H9 (cell line): ENCODE measurements at regions not wholly inside any gene's neighbourhood (a gene's known extent, or its start where the extent isn't known, plus 50 kb on each side); places are given as distances from the start of the nearest gene placed in this dataset.

Source experiments
- DNase-seq: peaks from one replicate; pipeline ENCODE4 v3.0.0-alpha.2; 2017
- H2AFZ ChIP-seq: one replicate; pipeline ENCODE4 v1.6.1; 2013; ENCODE audit warnings: mild to moderate bottlenecking, low read length, control low read depth, moderate library complexity
- H2AK5ac ChIP-seq: 2 replicates; pipeline ENCODE4 v1.6.1; 2013; ENCODE audit warnings: low read length, control low read depth, mixed read lengths; ENCODE audit not compliant: insufficient read length
- H2BK120ac ChIP-seq: one replicate; pipeline ENCODE4 v1.6.1; 2013; ENCODE audit warnings: low read depth, mild to moderate bottlenecking, low read length, control low read depth, inconsistent platforms; ENCODE audit not compliant: poor library complexity, severe bottlenecking
- H2BK12ac ChIP-seq: 2 replicates; pipeline ENCODE4 v1.6.1; 2013; ENCODE audit warnings: low read length, control low read depth, mixed read lengths, low read depth; ENCODE audit not compliant: insufficient read length
- H2BK15ac ChIP-seq: 2 replicates; pipeline ENCODE4 v1.6.1; 2013; ENCODE audit warnings: low read depth, low read length, control low read depth
- H2BK20ac ChIP-seq: one replicate; pipeline ENCODE4 v1.6.1; 2013; ENCODE audit warnings: low read depth, mild to moderate bottlenecking, low read length, control low read depth, inconsistent platforms; ENCODE audit not compliant: poor library complexity, severe bottlenecking
- H2BK5ac ChIP-seq: 2 replicates; pipeline ENCODE4 v1.6.1; 2013; ENCODE audit warnings: low read length, control low read depth, mixed read lengths; ENCODE audit not compliant: insufficient read length
- H3K14ac ChIP-seq: 2 replicates; pipeline ENCODE4 v1.6.1; 2013; ENCODE audit warnings: low read length, control low read depth; ENCODE audit not compliant: insufficient read depth
- H3K18ac ChIP-seq: 2 replicates; pipeline ENCODE4 v1.6.1; 2013; ENCODE audit warnings: low read depth, mild to moderate bottlenecking, mixed read lengths, low read length, control low read depth; ENCODE audit not compliant: insufficient read length
- H3K23ac ChIP-seq: 2 replicates; pipeline ENCODE4 v1.6.1; 2013; ENCODE audit warnings: low read length, control low read depth, mixed read lengths, low read depth; ENCODE audit not compliant: insufficient read length
- H3K23me2 ChIP-seq: 2 replicates; pipeline ENCODE4 v1.6.1; 2013; ENCODE audit warnings: low read depth, mild to moderate bottlenecking, mixed read lengths, low read length, control low read depth; ENCODE audit not compliant: insufficient read length, poor library complexity, severe bottlenecking
- H3K27ac ChIP-seq: 2 replicates; pipeline ENCODE4 v1.5.1; 2013; ENCODE audit warnings: low read length, control low read depth, mixed read lengths, low read depth; ENCODE audit not compliant: insufficient read length
- H3K27me3 ChIP-seq: 2 replicates; pipeline ENCODE4 v1.6.1; 2013; ENCODE audit warnings: low read length, control low read depth, inconsistent platforms; ENCODE audit not compliant: insufficient read depth
- H3K4ac ChIP-seq: 2 replicates; pipeline ENCODE4 v1.6.1; 2013; ENCODE audit warnings: low read depth, mild to moderate bottlenecking, control low read depth, inconsistent platforms, low read length, moderate library complexity
- H3K4me1 ChIP-seq: 2 replicates; pipeline ENCODE4 v1.6.1; 2013; ENCODE audit warnings: low read length, control low read depth, inconsistent platforms; ENCODE audit not compliant: insufficient read depth
- H3K4me2 ChIP-seq: 2 replicates; pipeline ENCODE4 v1.6.1; 2013; ENCODE audit warnings: low read length, control low read depth, mixed read lengths; ENCODE audit not compliant: insufficient read length, insufficient read depth
- H3K56ac ChIP-seq: 2 replicates; pipeline ENCODE4 v1.6.1; 2013; ENCODE audit warnings: low read depth, mild to moderate bottlenecking, mixed read lengths, low read length, control low read depth; ENCODE audit not compliant: insufficient read length
- H3K79me1 ChIP-seq: 2 replicates; pipeline ENCODE4 v1.6.1; 2013; ENCODE audit warnings: low read depth, mild to moderate bottlenecking, moderate library complexity, low read length, control low read depth, inconsistent platforms; ENCODE audit not compliant: insufficient read depth, poor library complexity, severe bottlenecking
- H3K79me2 ChIP-seq: 2 replicates; pipeline ENCODE4 v1.6.1; 2013; ENCODE audit warnings: low read length, control low read depth, inconsistent platforms; ENCODE audit not compliant: insufficient read depth
- H3K9ac ChIP-seq: 2 replicates; pipeline ENCODE4 v1.6.1; 2013; ENCODE audit warnings: low read length, control low read depth, mixed read lengths; ENCODE audit not compliant: insufficient read length; ENCODE audit errors: extremely low read depth
- H3K9me3 ChIP-seq: one replicate; pipeline ENCODE4 v1.6.1; 2013; ENCODE audit warnings: low read depth, low read length, inconsistent platforms; ENCODE audit not compliant: control insufficient read depth
- H3T11ph ChIP-seq: one replicate; pipeline ENCODE4 v1.6.1; 2013; ENCODE audit warnings: mild to moderate bottlenecking, low read length, control low read depth, inconsistent platforms
- H4K20me1 ChIP-seq: one replicate; pipeline ENCODE4 v1.6.1; 2013; ENCODE audit not compliant: control insufficient read depth, insufficient read length, insufficient read depth
- H4K5ac ChIP-seq: 2 replicates; pipeline ENCODE4 v1.6.1; 2013; ENCODE audit warnings: low read depth, mild to moderate bottlenecking, mixed read lengths, low read length, control low read depth; ENCODE audit not compliant: insufficient read length
- H4K8ac ChIP-seq: replicated peaks from 2 replicates; pipeline ENCODE4 v1.6.1; 2013; ENCODE audit warnings: low read length, control low read depth, mixed read lengths, low read depth; ENCODE audit not compliant: insufficient read length
- H4K91ac ChIP-seq: 2 replicates; pipeline ENCODE4 v1.6.1; 2013; ENCODE audit warnings: low read depth, mild to moderate bottlenecking, moderate library complexity, mixed read lengths, low read length, control low read depth; ENCODE audit not compliant: insufficient read length
- H3K27ac Mint-ChIP-seq, 3 experiments: 2 replicates in 2 of 3; 3 replicates in 1 of 3; pipeline ENCODE4 v1.8.0; 2020 to 2021; ENCODE audit warnings: mixed read lengths in 3 of 3, mild to moderate bottlenecking in 1 of 3, moderate library complexity in 1 of 3
- H3K27me3 Mint-ChIP-seq: 2 replicates; pipeline ENCODE4 v1.8.0; 2021; ENCODE audit warnings: low read depth, mild to moderate bottlenecking, moderate library complexity, mixed read lengths
- H3K36me3 Mint-ChIP-seq, 3 experiments: 2 replicates in 2 of 3; 3 replicates in 1 of 3; pipeline ENCODE4 v1.8.0; 2020 to 2021; ENCODE audit warnings: low read depth in 3 of 3, mixed read lengths in 3 of 3; ENCODE audit not compliant: insufficient read depth in 1 of 3
- H3K4me1 Mint-ChIP-seq, 2 experiments: 2 replicates each; pipeline ENCODE4 v1.8.0; 2020; ENCODE audit warnings: mixed read lengths in 2 of 2
- H3K4me3 Mint-ChIP-seq, 2 experiments: 2 replicates in 1 of 2; 3 replicates in 1 of 2; pipeline ENCODE4 v1.8.0; 2020 to 2021; ENCODE audit warnings: mild to moderate bottlenecking in 2 of 2, mixed read lengths in 2 of 2, moderate library complexity in 1 of 2
- H3K9me3 Mint-ChIP-seq, 2 experiments: 2 replicates in 1 of 2; 3 replicates in 1 of 2; pipeline ENCODE4 v1.8.0; 2020; ENCODE audit warnings: mild to moderate bottlenecking in 2 of 2, mixed read lengths in 2 of 2, moderate library complexity in 1 of 2
- CTCF ChIP-seq: fragments of 200-600 bp; sonication (generic); conservative IDR thresholded peaks from 3 replicates; pipeline ENCODE4 v1.8.0; 2021; ENCODE audit warnings: antibody characterized with exemption, mild to moderate bottlenecking
- WGBS: extraction: QIAGEN DNeasy Blood & Tissue Kit; methylation state at CpG from one replicate; pipeline ENCODE4 v1.1.7; 2013; ENCODE audit warnings: missing lambda C conversion rate, low lambda C conversion rate, mixed read lengths; ENCODE audit not compliant: insufficient read length; ENCODE audit errors: extremely low coverage; 5-methylcytosine and 5-hydroxymethylcytosine counted together

- no peak overlapping the region for H2AK5ac ChIP-seq
- H3K4me1 Mint-ChIP-seq = peaks cover 5 to 8% of the 10 kb centered on the region in 2 experiments; a peak in 1 of 4 replicates
- TF ChIP-seq CTCF = no peak
- H3K27ac ChIP-seq = no peak overlapping the region
- no peak overlapping the region for H4K5ac ChIP-seq
- H3K4me3 Mint-ChIP-seq = no peak overlapping the region
- no peaks in the 10 kb centered on the region for H3K23me2 ChIP-seq
- H4K8ac ChIP-seq = no peak overlapping the region
- H3K27me3 Mint-ChIP-seq = peaks cover 2% of the 10 kb centered on the region; the same call in 1 of the 2 replicates
- H2BK20ac ChIP-seq = no peak overlapping the region
- no peak overlapping the region for H2BK15ac ChIP-seq
- H3K79me1 ChIP-seq = no peaks in the 10 kb centered on the region
- H2BK5ac ChIP-seq = no peak overlapping the region
- no peak overlapping the region for H3K4ac ChIP-seq
- H3K18ac ChIP-seq = no peak overlapping the region
- no peak overlapping the region for H3K27ac Mint-ChIP-seq
- no CpG with 5 or more reads among the region's 2 CpGs for WGBS
- H2BK120ac ChIP-seq = no peak overlapping the region
- no peak overlapping the region for H2BK12ac ChIP-seq
- H3K23ac ChIP-seq = no peak overlapping the region
- DNase-seq = no peak
- H3K9me3 Mint-ChIP-seq = peaks cover 11 to 13% of the 10 kb centered on the region in 2 experiments
- no peak overlapping the region for H3T11ph ChIP-seq
- no peaks in the 10 kb centered on the region for H3K9me3 ChIP-seq
- no peak overlapping the region for H3K9ac ChIP-seq
- no peaks in the 10 kb centered on the region for H4K20me1 ChIP-seq
- peaks cover 5 to 10% (median 9%) of the 10 kb centered on the region in 3 experiments; a peak in 6 of 7 replicates for H3K36me3 Mint-ChIP-seq
- no peak overlapping the region for H4K91ac ChIP-seq
- no peaks in the 10 kb centered on the region for H3K79me2 ChIP-seq
- no peak overlapping the region for H3K14ac ChIP-seq
- H3K4me2 ChIP-seq = no peak overlapping the region
- H3K27me3 ChIP-seq = no peaks in the 10 kb centered on the region
- no peak overlapping the region for H2AFZ ChIP-seq
- H3K56ac ChIP-seq = no peak overlapping the region
- no peaks in the 10 kb centered on the region; the same call in 1 of the 2 replicates for H3K4me1 ChIP-seq
These were observed 94.5 kb upstream of the PELI2 start for GRCh38 chr14:56023661-56024081.
